ENCODE measurements at regions not wholly inside any gene's neighbourhood (a gene's known extent, or its start where the extent isn't known, plus 50 kb on each side); places are given as distances from the start of the nearest gene placed in this dataset.

DNA sequence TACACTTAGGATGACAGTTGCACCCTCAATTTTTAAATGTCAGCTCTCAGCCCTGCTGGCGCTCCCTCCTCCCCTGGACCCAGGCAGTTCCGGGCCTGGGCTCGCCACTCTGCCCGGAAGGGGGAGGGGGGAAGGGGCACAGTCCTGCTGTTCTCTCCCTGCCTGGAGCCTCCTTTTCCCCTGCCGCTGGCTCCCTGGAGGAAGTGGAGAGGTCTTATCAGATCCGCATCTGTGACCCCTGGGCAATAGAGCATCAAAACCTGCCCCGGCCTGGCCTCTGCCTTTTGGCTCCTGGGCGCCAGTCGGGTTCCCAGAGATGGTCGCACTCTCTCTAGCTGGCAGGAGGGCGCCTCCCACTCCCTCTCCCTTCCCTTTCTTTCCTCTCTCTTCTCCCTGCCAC lies 149.3 kb downstream of the IRF8 start:
- TF ChIP-seq POLR2A (IDR thresholded peaks at IDR 0.05) = no peak
- TF ChIP-seq, protein P1, sequence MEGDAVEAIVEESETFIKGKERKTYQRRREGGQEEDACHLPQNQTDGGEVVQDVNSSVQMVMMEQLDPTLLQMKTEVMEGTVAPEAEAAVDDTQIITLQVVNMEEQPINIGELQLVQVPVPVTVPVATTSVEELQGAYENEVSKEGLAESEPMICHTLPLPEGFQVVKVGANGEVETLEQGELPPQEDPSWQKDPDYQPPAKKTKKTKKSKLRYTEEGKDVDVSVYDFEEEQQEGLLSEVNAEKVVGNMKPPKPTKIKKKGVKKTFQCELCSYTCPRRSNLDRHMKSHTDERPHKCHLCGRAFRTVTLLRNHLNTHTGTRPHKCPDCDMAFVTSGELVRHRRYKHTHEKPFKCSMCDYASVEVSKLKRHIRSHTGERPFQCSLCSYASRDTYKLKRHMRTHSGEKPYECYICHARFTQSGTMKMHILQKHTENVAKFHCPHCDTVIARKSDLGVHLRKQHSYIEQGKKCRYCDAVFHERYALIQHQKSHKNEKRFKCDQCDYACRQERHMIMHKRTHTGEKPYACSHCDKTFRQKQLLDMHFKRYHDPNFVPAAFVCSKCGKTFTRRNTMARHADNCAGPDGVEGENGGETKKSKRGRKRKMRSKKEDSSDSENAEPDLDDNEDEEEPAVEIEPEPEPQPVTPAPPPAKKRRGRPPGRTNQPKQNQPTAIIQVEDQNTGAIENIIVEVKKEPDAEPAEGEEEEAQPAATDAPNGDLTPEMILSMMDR (IDR thresholded peaks at IDR 0.05) = no peak
- DNase-seq = peak in 1 of 3 donors; percentile 41
- no peaks in the 10 kb centered on the region for H3K36me3 ChIP-seq
- H3K4me3 ChIP-seq = no peak overlapping the region
- no peaks in the 10 kb centered on the region for H3K27me3 ChIP-seq
- H3K27ac ChIP-seq = no peak overlapping the region
- no peak for ATAC-seq
- H3K9me3 ChIP-seq = no peaks in the 10 kb centered on the region
- no peaks in the 10 kb centered on the region for H3K4me1 ChIP-seq
- intact Hi-C loops (cut with DNase I) = no loop called here
- WGBS (ENCODE audit: insufficient coverage, low coverage, low lambda C conversion rate, missing lambda C conversion rate) = 10% methylated on average over 8 of the region's 11 CpGs

DNA sequence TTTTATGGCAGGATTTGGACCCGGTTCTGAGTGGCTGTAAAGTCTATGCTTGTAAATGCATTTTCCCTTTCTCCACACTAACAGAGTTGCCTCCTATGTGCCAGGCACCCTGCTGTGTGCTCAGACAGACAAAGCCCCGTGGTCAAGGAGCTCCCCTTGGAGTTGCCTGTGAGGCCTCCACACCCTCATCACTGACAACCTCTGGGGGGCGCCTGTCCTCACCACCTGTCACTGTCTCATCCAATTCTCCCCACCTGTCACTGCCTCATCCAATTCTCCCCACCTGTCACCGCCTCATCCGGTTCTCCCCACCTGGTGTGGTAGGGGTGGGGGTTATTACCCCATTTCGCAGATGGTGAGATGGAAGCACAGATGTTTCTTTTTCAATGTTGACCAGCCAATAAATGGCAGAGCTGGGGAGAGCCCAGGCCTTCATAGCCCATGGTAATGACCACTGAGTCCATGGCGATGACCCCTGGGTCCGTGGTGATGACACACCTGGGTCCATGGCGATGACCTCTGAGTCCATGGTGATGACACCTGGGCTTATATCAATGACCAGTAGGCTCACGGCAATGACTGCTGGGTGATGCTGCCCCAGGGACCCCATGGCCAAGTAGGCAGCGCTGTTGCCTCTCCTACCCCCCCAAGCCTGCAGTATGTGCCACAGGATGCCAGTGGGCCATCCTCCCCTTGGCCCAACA lies 150.1 kb downstream of the IRF8 start:
- H3K27ac ChIP-seq = no peak overlapping the region
- intact Hi-C loops (cut with DNase I) = no loop called here
- peak in 1 of 3 donors; percentile 22 for DNase-seq
- no peaks in the 10 kb centered on the region for H3K9me3 ChIP-seq
- WGBS (ENCODE audit: insufficient coverage, low coverage, low lambda C conversion rate, missing lambda C conversion rate) = 85% methylated on average over 4 of the region's 11 CpGs
- TF ChIP-seq POLR2A (IDR thresholded peaks at IDR 0.05) = no peak
- TF ChIP-seq, protein P1 (IDR thresholded peaks at IDR 0.05) = no peak
- no peak for ATAC-seq
- no peaks in the 10 kb centered on the region for H3K27me3 ChIP-seq
- H3K4me3 ChIP-seq = no peak overlapping the region
- H3K4me1 ChIP-seq = no peaks in the 10 kb centered on the region
- no peaks in the 10 kb centered on the region for H3K36me3 ChIP-seq

DNA sequence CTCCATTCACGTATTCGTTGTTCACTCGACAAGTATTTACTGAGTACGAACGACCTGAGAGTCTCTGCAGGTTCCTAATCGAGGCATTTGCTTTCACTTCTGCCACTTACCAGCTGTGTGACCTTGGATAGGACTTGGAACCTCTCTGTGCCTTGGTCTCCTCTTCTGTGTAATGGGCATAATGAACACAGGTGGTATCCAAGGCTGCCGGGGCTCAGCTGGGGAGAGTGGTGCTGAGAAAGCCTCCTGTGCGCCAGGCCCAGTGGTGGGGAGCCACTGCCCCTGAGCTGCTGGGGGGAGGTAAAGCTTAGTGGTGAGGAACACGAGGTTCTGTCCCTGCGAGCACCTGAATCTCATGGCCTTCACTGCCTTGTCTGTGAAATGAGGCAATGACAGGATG lies 150.7 kb downstream of the IRF8 start:
- ATAC-seq (no peak), DNase-seq (peak in 1 of 3 donors; percentile 24)
- WGBS (ENCODE audit: insufficient coverage, low coverage, low lambda C conversion rate, missing lambda C conversion rate) = 73% methylated on average over 6 of the region's 10 CpGs
- Histone ChIP-seq H3K27me3 (no peaks in the 10 kb centered on the region), H3K4me3 (no peak overlapping the region), H3K36me3 (no peaks in the 10 kb centered on the region), H3K4me1 (no peaks in the 10 kb centered on the region), H3K9me3 (no peaks in the 10 kb centered on the region), H3K27ac (no peak overlapping the region)
- intact Hi-C loops (cut with DNase I) = no loop called here
- TF ChIP-seq, protein P1 (IDR thresholded peaks at IDR 0.05) = no peak
- no peak for TF ChIP-seq POLR2A (IDR thresholded peaks at IDR 0.05)

DNA sequence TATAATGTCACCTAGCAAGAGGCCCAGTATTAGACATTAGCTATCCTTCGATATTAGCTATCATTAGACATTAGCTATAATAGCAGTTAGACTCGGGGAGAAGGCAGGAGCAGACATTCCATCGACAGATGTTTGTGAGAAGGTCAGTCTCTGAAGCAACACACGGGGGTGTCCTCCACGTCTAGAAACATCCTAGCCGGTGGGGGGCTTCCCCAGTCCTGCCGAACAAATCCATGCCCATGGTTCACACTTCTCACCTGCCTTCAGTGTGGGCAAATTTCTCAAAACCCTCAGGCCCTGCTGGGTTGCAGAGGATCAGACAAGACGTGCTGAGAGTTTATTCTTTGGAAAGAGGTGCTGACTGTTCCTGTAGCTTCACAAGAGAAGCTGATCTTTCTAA lies 151.1 kb downstream of the IRF8 start:
- intact Hi-C loops (cut with DNase I) = no loop called here
- Histone ChIP-seq H3K9me3 (no peaks in the 10 kb centered on the region), H3K27me3 (no peaks in the 10 kb centered on the region), H3K36me3 (no peaks in the 10 kb centered on the region), H3K27ac (no peak overlapping the region), H3K4me3 (no peak overlapping the region), H3K4me1 (no peaks in the 10 kb centered on the region)
- DNase-seq = peak in 1 of 3 donors; percentile 11
- no peak for ATAC-seq
- TF ChIP-seq POLR2A (IDR thresholded peaks at IDR 0.05) = no peak
- TF ChIP-seq, protein P1 (IDR thresholded peaks at IDR 0.05) = no peak
- WGBS (ENCODE audit: insufficient coverage, low coverage, low lambda C conversion rate, missing lambda C conversion rate) = 66% methylated on average over 5 of the region's 8 CpGs
